H1 (cell line): ENCODE measurements at regions not wholly inside any gene's neighbourhood (a gene's known extent, or its start where the extent isn't known, plus 50 kb on each side); places are given as distances from the start of the nearest gene placed in this dataset.

Source experiments
- CTCF ChIA-PET: fragments of 300-600 bp; sonication (Branson Sonifier 250); formaldehyde crosslinking; loops from one replicate; lab custom pipeline; 2021; ENCODE audit not compliant: partially characterized antibody; lab: Charles Lee
- POLR2A ChIA-PET: fragments of 300-600 bp; sonication (Branson Sonifier 250); formaldehyde crosslinking; loops from one replicate; lab custom pipeline; 2021; ENCODE audit warnings: inconsistent platforms; ENCODE audit not compliant: partially characterized antibody; lab: Charles Lee
- DNase-seq, 2 experiments: peaks; one replicate each; pipeline versions ENCODE4 v3.0.0 to v3.0.0-alpha.2; 2010 to 2022; ENCODE audit warnings: low spot score in 2 of 2, low read depth in 1 of 2, mixed read lengths in 1 of 2
- FAIRE-seq: peaks from 2 replicates; lab custom pipeline; 2011; peaks lifted over from hg19 to GRCh38; lab: Jason Lieb, UNC
- H2AFZ ChIP-seq: 2 replicates; pipeline ENCODE4 v1.8.1; 2012; ENCODE audit warnings: low read length, inconsistent platforms
- H2AK5ac ChIP-seq: 2 replicates; pipeline ENCODE4 v1.6.1; 2013; ENCODE audit warnings: low read depth, low read length
- H2BK120ac ChIP-seq: replicated peaks from 2 replicates; pipeline ENCODE3; 2013; ENCODE audit warnings: low read depth, low read length, inconsistent platforms
- H2BK12ac ChIP-seq: 2 replicates; pipeline ENCODE4 v1.6.1; 2013; ENCODE audit warnings: low read depth, low read length
- H2BK15ac ChIP-seq: 2 replicates; pipeline ENCODE4 v1.6.1; 2013; ENCODE audit warnings: low read length
- H2BK20ac ChIP-seq: 2 replicates; pipeline ENCODE4 v1.6.1; 2013; ENCODE audit warnings: low read length
- H2BK5ac ChIP-seq: 2 replicates; pipeline ENCODE4 v1.6.1; 2013; ENCODE audit warnings: low read depth, low read length
- H3K14ac ChIP-seq: 2 replicates; pipeline ENCODE4 v1.6.1; 2013; ENCODE audit warnings: inconsistent platforms; ENCODE audit not compliant: insufficient read length
- H3K18ac ChIP-seq: 2 replicates; pipeline ENCODE4 v1.6.1; 2013; ENCODE audit warnings: low read length; ENCODE audit errors: extremely low read depth
- H3K23ac ChIP-seq: 2 replicates; pipeline ENCODE4 v1.6.1; 2013; ENCODE audit warnings: inconsistent platforms; ENCODE audit not compliant: insufficient read length
- H3K23me2 ChIP-seq: 2 replicates; pipeline ENCODE4 v1.6.1; 2013; ENCODE audit warnings: low read depth, low read length
- H3K27ac ChIP-seq: 2 replicates; pipeline ENCODE4 v1.6.1; 2011; ENCODE audit warnings: low read depth, low read length, inconsistent platforms
- H3K27me3 ChIP-seq, 4 experiments: replicated peaks in 1 of 4; 1 replicate in 1 of 4; 2 replicates in 3 of 4; pipeline versions ENCODE4 v1.6.1 to v1.8.1; 2011 to 2013; ENCODE audit warnings: low read length in 3 of 4, mild to moderate bottlenecking in 3 of 4, inconsistent platforms in 2 of 4, mixed read lengths in 2 of 4, moderate library complexity in 1 of 4; ENCODE audit not compliant: control insufficient read depth in 3 of 4, insufficient read depth in 3 of 4; ENCODE audit errors: extremely low read depth in 1 of 4
- H3K36me3 ChIP-seq, 4 experiments: 2 replicates each; pipeline versions ENCODE4 v1.6.1 to v1.8.1; 2011 to 2013; ENCODE audit warnings: mild to moderate bottlenecking in 4 of 4, low read length in 3 of 4, moderate library complexity in 2 of 4, control low read depth in 1 of 4, inconsistent platforms in 1 of 4; ENCODE audit not compliant: insufficient read depth in 4 of 4, control insufficient read depth in 2 of 4
- H3K4ac ChIP-seq: replicated peaks from 2 replicates; pipeline ENCODE3; 2013; ENCODE audit warnings: low read length, low read depth, mixed read lengths, inconsistent platforms; ENCODE audit not compliant: insufficient read length
- H3K4me1 ChIP-seq, 4 experiments: replicated peaks in 1 of 4; 1 replicate in 1 of 4; 2 replicates in 3 of 4; pipeline versions ENCODE4 v1.6.1 to v1.8.1; 2011 to 2013; ENCODE audit warnings: low read length in 3 of 4, inconsistent platforms in 2 of 4, mixed read lengths in 1 of 4; ENCODE audit not compliant: insufficient read depth in 4 of 4, control insufficient read depth in 3 of 4
- H3K4me2 ChIP-seq, 2 experiments: 2 replicates each; pipeline versions ENCODE4 v1.6.1 to v1.8.1; 2011 to 2013; ENCODE audit warnings: low read depth in 2 of 2, low read length in 2 of 2, control low read depth in 1 of 2, inconsistent platforms in 1 of 2, mild to moderate bottlenecking in 1 of 2; ENCODE audit not compliant: insufficient read depth in 1 of 2
- H3K4me3 ChIP-seq, 4 experiments: fragments of 200-600, 300-600 bp in 1 of 4; sonication (generic), shearing (Covaris generic), sonication (Bioruptor Twin) in 1 of 4; 2 replicates each; pipeline versions ENCODE4 v1.5.1 to v1.8.1; 2011 to 2016; ENCODE audit warnings: low read length in 4 of 4, low read depth in 3 of 4, control low read depth in 2 of 4, inconsistent platforms in 2 of 4, mild to moderate bottlenecking in 2 of 4, mixed read lengths in 1 of 4, moderate library complexity in 1 of 4; ENCODE audit not compliant: insufficient read depth in 2 of 4; ENCODE audit errors: extremely low read depth in 1 of 4
- H3K56ac ChIP-seq: replicated peaks from 2 replicates; pipeline ENCODE3; 2013; ENCODE audit warnings: low read depth, mild to moderate bottlenecking, mixed read lengths, low read length, inconsistent platforms; ENCODE audit not compliant: insufficient read length
- H3K79me1 ChIP-seq: 2 replicates; pipeline ENCODE4 v1.6.1; 2013; ENCODE audit warnings: low read depth, low read length, control low read depth
- H3K79me2 ChIP-seq, 2 experiments: 2 replicates each; pipeline versions ENCODE4 v1.6.1 to v1.8.1; 2012 to 2013; ENCODE audit warnings: low read length in 2 of 2, mild to moderate bottlenecking in 2 of 2, inconsistent platforms in 1 of 2; ENCODE audit not compliant: insufficient read depth in 2 of 2, control insufficient read depth in 1 of 2
- H3K9ac ChIP-seq, 4 experiments: replicated peaks in 1 of 4; 1 replicate in 1 of 4; 2 replicates in 3 of 4; pipeline versions ENCODE4 v1.6.1 to v1.8.1; 2011 to 2013; ENCODE audit warnings: low read depth in 3 of 4, low read length in 3 of 4, control low read depth in 2 of 4, mild to moderate bottlenecking in 2 of 4, moderate library complexity in 2 of 4, inconsistent platforms in 1 of 4; ENCODE audit errors: extremely low read depth in 1 of 4
- H3K9me3 ChIP-seq, 2 experiments: 2 replicates each; pipeline versions ENCODE4 v1.6.1 to v1.8.1; 2012 to 2013; ENCODE audit warnings: mild to moderate bottlenecking in 2 of 2, moderate library complexity in 2 of 2, control low read depth in 1 of 2, inconsistent platforms in 1 of 2, low read depth in 1 of 2, low read length in 1 of 2, mixed read lengths in 1 of 2; ENCODE audit not compliant: insufficient read depth in 2 of 2
- H4K20me1 ChIP-seq, 2 experiments: replicated peaks in 1 of 2; 2 replicates each; pipeline versions ENCODE3 to v1.8.1; 2011 to 2013; ENCODE audit warnings: inconsistent platforms in 2 of 2, low read length in 2 of 2, mild to moderate bottlenecking in 1 of 2; ENCODE audit not compliant: insufficient read depth in 2 of 2, control insufficient read depth in 1 of 2
- H4K5ac ChIP-seq: 2 replicates; pipeline ENCODE4 v1.6.1; 2013; ENCODE audit warnings: low read length, low read depth, mixed read lengths, inconsistent platforms; ENCODE audit not compliant: insufficient read length
- H4K8ac ChIP-seq: 2 replicates; pipeline ENCODE4 v1.8.0; 2013; ENCODE audit warnings: mild to moderate bottlenecking, moderate library complexity, low read length, inconsistent platforms; ENCODE audit not compliant: insufficient read depth; ENCODE audit errors: extremely low read depth
- H4K91ac ChIP-seq: replicated peaks from 2 replicates; pipeline ENCODE3; 2013; ENCODE audit warnings: low read length, mixed read lengths, inconsistent platforms; ENCODE audit not compliant: insufficient read length
- ASH2L ChIP-seq: fragments of 200-600, 300-600 bp; sonication (generic); IDR thresholded peaks from one replicate; pipeline ENCODE4 v1.7.1; 2017; ENCODE audit warnings: low read length
- KDM5A ChIP-seq: fragments of 200-600 bp; IDR thresholded peaks from 2 replicates; pipeline ENCODE4 v1.7.1; 2012; ENCODE audit warnings: mild to moderate bottlenecking, low read length, inconsistent platforms, mixed read lengths
- NANOG ChIP-seq: IDR thresholded peaks from 2 replicates; pipeline ENCODE4 v1.6.1; 2011; ENCODE audit warnings: low read length, low read depth, mild to moderate bottlenecking, inconsistent platforms; ENCODE audit not compliant: insufficient read depth, poor library complexity, severe bottlenecking
- RAD21 ChIP-seq, 2 experiments: IDR thresholded peaks in 1 of 2; conservative IDR thresholded peaks in 1 of 2; 2 replicates each; pipeline ENCODE4 v1.6.1; 2011; ENCODE audit warnings: low read depth in 2 of 2, low read length in 2 of 2, improper control_type of control experiment in 1 of 2, inconsistent platforms in 1 of 2, mild to moderate bottlenecking in 1 of 2, moderate library complexity in 1 of 2
- RFX5 ChIP-seq: IDR thresholded peaks from 2 replicates; pipeline ENCODE4 v1.6.1; 2011; ENCODE audit warnings: low read depth, low read length, improper control_type of control experiment, borderline replicate concordance
- SP2 ChIP-seq: IDR thresholded peaks from 2 replicates; pipeline ENCODE4 v1.6.1; 2012; ENCODE audit warnings: mild to moderate bottlenecking, low read length, inconsistent platforms
- TAF7 ChIP-seq: optimal IDR thresholded peaks from 2 replicates; pipeline ENCODE3; 2011; ENCODE audit warnings: low read depth, mild to moderate bottlenecking, inconsistent platforms, low read length, moderate library complexity, borderline replicate concordance
- WGBS, 2 experiments: shearing (Covaris generic) in 1 of 2; methylation state at CpG; one replicate each; pipeline versions ENCODE4 v1.1.6 to v1.1.7; 2013 to 2015; ENCODE audit warnings: low lambda C conversion rate in 2 of 2, mixed read lengths in 2 of 2, inconsistent platforms in 1 of 2, low coverage in 1 of 2, missing lambda C conversion rate in 1 of 2; ENCODE audit not compliant: insufficient replicate concordance in 2 of 2, insufficient coverage in 1 of 2, insufficient read length in 1 of 2; ENCODE audit errors: extremely low coverage in 1 of 2, missing lambda C conversion rate in 1 of 2; 5-methylcytosine and 5-hydroxymethylcytosine counted together

DNA sequence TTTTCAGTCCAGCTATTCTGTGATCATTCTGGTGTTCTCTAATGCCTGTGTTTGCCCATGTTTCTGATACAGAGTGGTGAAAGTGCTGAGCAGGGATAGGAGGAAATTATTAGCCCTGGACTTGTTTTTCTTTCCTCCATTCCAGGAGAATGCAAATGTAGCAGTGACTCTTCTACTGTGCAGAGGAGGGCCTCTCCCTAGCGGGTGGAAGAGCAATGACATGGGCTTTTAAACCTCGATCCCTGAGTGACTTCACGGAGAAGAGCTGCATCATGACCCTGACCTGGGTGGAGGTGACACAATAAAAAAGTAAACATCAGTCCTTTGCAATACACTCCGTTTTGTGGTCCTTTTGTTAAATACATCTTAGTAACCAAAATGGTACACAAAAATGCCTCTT is 68.0 kb upstream of the NETO1 start:
- H3K79me2 ChIP-seq = no peaks in the 10 kb centered on the region
- H4K5ac ChIP-seq = no peak overlapping the region
- no peak overlapping the region for H2BK20ac ChIP-seq
- H3K14ac ChIP-seq = no peak overlapping the region
- CTCF ChIA-PET = interaction anchor here (0.9 kb wide), 2 partner anchors 25 to 174 kb away, joined by 3 read pairs; no protein-coding TSS in a partner anchor
- no peaks in the 10 kb centered on the region for H3K27me3 ChIP-seq
- POLR2A ChIA-PET = no interaction called here
- H3K56ac ChIP-seq = no peak overlapping the region
- TF ChIP-seq RAD21 (IDR thresholded peaks at IDR 0.05 in 1 of 2, conservative IDR thresholded peaks at IDR 0.05 in 1 of 2; ENCODE audit: low read depth in 2 of 2, low read length in 2 of 2) (no peak; a peak in 1 of 4 replicates), TAF7 (no peak), NANOG (no peak), RFX5 (no peak), KDM5A (no peak), SP2 (no peak), ASH2L (no peak)
- peak overlapping the region; percentile 74; the same call in 1 of the 2 replicates for H2AFZ ChIP-seq
- no peak for DNase-seq
- H2BK12ac ChIP-seq = no peak overlapping the region
- no peak overlapping the region for H3K4ac ChIP-seq
- no peak overlapping the region for H4K91ac ChIP-seq
- H2BK5ac ChIP-seq = no peak overlapping the region
- H3K4me3 ChIP-seq = no peak overlapping the region
- H3K27ac ChIP-seq = no peak overlapping the region
- no peak overlapping the region for H3K23ac ChIP-seq
- no peak overlapping the region for H3K4me2 ChIP-seq
- no peak overlapping the region for H3K18ac ChIP-seq
- H4K20me1 ChIP-seq = no peaks in the 10 kb centered on the region
- H3K36me3 ChIP-seq = no peaks in the 10 kb centered on the region
- H3K79me1 ChIP-seq = no peaks in the 10 kb centered on the region
- FAIRE-seq = no peak
- no peaks in the 10 kb centered on the region for H3K9me3 ChIP-seq
- no peak overlapping the region for H2BK15ac ChIP-seq
- no peak overlapping the region for H2BK120ac ChIP-seq
- H2AK5ac ChIP-seq = no peak overlapping the region
- H4K8ac ChIP-seq = no peak overlapping the region
- 89% methylated on average over 4 of the region's 4 CpGs; no CpG with 5 or more reads in 1 of the 2 experiments for WGBS, 2 experiments
- H3K23me2 ChIP-seq = no peaks in the 10 kb centered on the region
- no peak overlapping the region for H3K9ac ChIP-seq
- H3K4me1 ChIP-seq = no peaks in the 10 kb centered on the region
